Suprapubic skin (tissue), 4 donors: ENCODE measurements at regions not wholly inside any gene's neighbourhood (a gene's known extent, or its start where the extent isn't known, plus 50 kb on each side); places are given as distances from the start of the nearest gene placed in this dataset.

Source experiments
- EP300 ChIP-seq: sonication (generic); formaldehyde crosslinking; IDR thresholded peaks from one replicate; pipeline ENCODE4 v1.6.1; 2017; ENCODE audit warnings: antibody characterized with exemption
- POLR2A ChIP-seq, 2 donors: fragments of 450-650 bp; IDR thresholded peaks; one replicate each; pipeline ENCODE4 v1.6.1; 2017; ENCODE audit warnings: antibody characterized with exemption in 2 of 2, mild to moderate bottlenecking in 2 of 2, moderate library complexity in 2 of 2
- POLR2AphosphoS5 ChIP-seq, 3 donors: sonication (generic); formaldehyde crosslinking; IDR thresholded peaks; one replicate each; pipeline ENCODE4 v1.6.1; 2017; ENCODE audit warnings: antibody characterized with exemption in 3 of 3
- TF ChIP-seq, protein P1 (sequence below), 2 donors: fragments of 200-600 bp in 1 of 2; fragments of 450-650 bp in 1 of 2; sonication (generic) in 1 of 2; IDR thresholded peaks; one replicate each; pipeline ENCODE4 v1.5.1; 2016 to 2019; ENCODE audit warnings: antibody characterized with exemption in 2 of 2, mild to moderate bottlenecking in 1 of 2, moderate library complexity in 1 of 2

DNA sequence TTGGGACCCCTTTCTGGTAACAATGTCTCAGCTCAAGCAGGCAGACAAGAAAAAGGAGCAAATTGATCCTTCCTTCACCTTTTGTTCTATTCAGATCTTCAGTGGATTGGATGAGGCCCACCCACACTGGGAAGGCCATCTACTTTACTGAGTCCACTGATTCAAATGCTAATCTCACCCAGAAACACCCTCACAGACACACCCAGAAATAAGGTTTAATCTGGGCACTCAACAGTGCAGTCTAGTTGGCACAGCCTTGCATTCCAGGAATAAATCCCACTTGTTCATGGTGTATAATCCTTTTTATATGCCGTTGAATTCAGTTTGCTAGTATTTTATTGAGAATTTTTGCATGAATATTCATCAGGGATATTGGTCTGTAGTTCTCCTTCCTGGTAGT is 148.4 kb downstream of the COG6 start:
- TF ChIP-seq, protein P1, sequence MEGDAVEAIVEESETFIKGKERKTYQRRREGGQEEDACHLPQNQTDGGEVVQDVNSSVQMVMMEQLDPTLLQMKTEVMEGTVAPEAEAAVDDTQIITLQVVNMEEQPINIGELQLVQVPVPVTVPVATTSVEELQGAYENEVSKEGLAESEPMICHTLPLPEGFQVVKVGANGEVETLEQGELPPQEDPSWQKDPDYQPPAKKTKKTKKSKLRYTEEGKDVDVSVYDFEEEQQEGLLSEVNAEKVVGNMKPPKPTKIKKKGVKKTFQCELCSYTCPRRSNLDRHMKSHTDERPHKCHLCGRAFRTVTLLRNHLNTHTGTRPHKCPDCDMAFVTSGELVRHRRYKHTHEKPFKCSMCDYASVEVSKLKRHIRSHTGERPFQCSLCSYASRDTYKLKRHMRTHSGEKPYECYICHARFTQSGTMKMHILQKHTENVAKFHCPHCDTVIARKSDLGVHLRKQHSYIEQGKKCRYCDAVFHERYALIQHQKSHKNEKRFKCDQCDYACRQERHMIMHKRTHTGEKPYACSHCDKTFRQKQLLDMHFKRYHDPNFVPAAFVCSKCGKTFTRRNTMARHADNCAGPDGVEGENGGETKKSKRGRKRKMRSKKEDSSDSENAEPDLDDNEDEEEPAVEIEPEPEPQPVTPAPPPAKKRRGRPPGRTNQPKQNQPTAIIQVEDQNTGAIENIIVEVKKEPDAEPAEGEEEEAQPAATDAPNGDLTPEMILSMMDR (IDR thresholded peaks at IDR 0.05) = no peak
- TF ChIP-seq POLR2A (IDR thresholded peaks at IDR 0.05) = no peak
- no peak for TF ChIP-seq EP300
- TF ChIP-seq POLR2AphosphoS5 (IDR thresholded peaks at IDR 0.05) = no peak
